GM20431 (cell line): ENCODE measurements at regions not wholly inside any gene's neighbourhood (a gene's known extent, or its start where the extent isn't known, plus 50 kb on each side); places are given as distances from the start of the nearest gene placed in this dataset.
"Not testable (repeated sequence)": the region's sequence is repeated elsewhere in the genome, so short reads cannot be mapped to it uniquely, and the experiment has no call there.

Experiments
- in situ Hi-C: fragments of 300-500 bp; cut with MseI, MboI; formaldehyde crosslinking; loops from one replicate; pipeline ENCODE4 v1.15.0; 2020; ENCODE audit warnings: low sequenced_read_pairs; ENCODE audit not compliant: unreplicated experiment

DNA sequence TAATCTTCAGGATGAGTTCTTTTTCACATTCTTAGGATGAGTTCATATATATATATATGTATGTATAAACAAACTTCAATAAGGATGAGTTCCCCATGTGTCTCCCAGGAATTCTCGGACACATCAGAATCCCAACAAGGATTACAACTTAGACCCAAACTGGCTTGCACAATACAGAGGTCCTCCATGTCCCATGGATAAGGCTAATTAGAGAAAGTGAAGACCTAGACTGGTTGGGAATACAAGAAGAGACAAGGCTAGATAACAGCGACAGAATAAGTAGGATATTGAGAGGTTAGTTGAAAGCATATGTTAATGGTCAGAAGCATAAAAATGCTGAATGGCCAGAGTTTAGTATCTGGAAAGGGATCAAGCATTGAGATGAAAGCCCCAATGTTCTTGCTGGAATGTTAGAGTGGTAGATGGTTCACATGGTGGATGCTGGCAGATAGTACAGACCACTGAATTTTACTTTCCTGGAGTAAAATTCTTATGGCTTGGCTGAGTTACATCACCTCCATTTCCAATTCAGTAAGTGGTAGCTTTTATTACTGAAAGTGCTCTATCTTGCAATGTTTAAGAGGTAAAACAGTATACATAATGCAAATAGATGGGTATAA is 154.9 kb upstream of the EPHA4 start:
- in situ Hi-C loops = no loop called here

DNA sequence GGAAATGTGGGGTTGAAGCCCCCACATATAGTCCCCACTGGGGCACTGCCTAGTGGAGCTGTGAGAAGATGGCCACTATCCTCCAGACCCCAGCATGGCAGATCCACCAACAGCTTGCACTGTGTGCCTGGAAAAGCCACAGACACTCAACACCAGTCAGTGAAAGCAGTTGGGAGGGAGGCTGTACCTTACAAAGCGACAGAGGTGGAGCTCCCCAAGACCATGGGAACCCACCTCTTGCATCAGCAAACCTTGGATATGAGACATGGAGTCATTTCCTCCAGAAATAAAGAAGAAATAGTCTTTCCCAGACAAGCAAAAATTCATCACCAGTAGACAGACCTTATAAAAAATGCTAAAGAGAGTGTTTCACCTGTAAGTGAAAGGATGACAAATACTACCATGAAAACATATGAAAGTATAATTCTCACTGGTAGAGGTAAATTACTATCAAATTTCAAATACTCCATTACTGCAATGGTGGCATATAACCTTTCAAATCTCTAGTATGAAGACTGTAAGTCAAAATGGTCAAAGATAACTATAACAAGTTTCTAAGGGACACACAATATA is 152.6 kb upstream of the EPHA4 start:
- in situ Hi-C loops = no loop called here

DNA sequence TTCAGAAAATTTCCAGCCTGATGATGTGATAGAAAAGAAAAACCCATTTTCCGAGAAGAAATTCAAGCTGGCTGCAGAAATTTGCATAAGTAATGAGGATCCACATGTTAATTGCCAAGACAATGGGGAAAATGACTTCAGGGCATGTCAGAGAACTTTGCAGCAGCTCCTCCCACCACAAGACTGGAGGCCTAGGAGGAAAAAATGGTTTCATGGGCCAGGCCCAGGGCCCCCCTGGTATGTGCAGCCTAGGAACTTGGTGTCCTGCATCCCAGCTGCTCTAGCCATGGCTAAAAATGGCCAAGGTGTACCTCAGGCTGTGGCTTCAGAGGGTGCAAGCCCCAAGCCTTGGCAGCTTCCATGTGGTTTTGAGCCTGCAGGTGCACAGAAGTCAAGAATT is 152.0 kb upstream of the EPHA4 start:
- in situ Hi-C loops = not testable (repeated sequence)

DNA sequence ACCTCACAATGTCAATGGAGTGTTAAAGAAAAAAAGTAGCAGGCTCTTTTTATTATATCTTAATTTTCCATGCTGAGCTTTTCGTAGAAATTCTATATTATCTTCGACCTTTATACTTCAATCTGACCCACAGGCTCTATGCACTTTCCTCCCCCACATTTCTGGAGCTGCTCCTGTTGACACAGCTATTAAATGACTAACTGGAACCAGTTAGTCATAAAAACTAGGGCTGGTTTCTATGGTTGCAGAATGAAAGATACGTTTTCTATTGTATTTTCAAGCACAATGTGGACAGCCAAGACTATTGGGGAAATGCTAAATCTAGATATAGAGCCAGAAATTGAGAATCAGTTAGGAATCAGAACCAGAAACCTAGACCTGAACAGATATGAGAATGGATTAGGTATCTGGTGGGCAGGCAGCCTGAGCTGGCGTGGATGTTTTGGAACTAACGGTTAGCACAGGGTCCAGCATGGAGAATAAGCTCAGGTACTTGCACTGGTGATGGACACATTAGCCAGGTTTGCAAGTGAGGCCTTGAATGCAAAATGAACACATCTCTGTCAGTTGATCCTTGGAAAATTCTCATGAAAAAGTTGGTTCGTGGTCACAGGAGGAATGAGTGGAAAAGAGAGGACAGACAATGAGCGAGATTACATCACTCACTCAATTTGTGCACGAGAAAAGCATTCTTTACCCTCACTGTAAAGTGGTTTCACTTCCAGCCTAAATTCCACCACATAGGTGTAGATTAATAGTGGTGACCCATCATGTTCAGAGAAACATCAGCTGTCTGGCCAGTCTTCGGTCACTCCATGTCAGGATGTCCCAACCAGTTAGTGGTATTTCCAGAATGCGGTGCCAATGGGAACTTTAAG is 144.6 kb upstream of the EPHA4 start:
- in situ Hi-C loops = no loop called here

DNA sequence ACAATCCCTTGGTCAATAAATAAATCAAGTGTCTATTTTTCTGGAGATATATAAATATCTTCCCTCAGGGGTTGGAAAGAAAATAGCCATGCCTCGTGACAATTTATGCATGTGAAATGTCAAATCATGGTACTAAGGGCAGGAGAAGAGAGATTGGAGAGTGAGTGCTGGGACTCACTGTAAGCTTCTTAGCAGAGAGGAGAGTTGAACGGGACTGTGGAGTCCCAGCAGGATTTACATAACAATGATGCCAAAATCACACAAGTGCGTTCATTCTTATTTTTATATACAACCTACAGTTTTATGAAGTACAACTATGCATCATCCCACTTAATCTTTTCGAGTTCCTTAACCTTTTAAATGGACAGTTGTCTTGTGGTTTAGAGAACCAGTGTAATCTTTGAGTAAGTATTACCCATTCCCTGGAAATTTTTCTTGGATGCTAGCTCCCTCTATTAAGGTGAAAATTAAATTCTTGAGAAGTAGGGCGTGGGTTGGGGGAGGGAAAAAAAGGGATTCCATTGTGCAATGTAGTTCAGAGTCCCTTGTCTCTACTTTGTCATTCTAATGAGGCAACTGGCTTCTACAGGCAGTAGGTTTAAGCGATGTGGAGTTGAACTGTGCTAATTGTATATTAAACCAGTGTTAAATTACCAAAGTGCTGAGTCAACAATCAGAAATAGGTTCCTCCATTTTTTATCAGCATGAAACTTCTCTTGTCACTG is 143.6 kb upstream of the EPHA4 start:
- in situ Hi-C loops = no loop called here

DNA sequence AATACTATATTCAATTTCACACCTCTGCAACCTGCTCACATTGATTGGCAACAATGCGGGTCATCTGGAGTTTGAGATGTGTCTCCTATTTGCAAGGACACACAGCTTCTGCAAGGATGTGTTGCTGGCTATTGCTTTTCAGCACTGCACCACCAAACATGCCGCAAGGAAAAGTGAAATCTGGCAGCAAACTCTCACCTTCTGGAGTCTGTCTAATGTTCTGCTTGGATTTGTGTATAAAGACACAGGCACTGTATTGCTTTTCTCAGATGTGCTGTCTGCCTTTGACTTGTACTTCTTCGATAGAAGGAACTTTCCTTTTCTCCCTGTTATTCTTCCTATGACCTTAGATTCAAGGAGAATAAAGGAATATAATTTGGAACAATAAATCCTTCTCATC is 138.6 kb upstream of the EPHA4 start:
- in situ Hi-C loops = no loop called here

DNA sequence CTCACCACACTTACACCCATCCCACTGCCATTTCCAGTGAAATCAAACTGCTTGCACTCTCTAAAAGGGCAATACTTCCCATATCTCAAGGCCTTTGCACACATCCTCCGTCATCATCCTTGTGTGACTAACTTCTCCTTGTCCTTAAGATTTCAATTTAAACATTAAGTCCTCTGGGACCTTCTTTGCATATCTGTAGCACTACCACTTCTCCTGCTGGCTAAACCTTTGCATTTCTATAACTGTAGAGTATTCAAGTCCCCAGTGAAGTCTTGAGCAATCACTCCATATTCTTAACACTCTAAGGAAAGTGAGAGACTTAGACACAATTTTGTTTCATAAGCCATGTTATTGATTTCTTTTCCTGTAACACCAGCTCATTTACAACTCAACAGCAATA is 136.8 kb upstream of the EPHA4 start:
- in situ Hi-C loops = no loop called here

DNA sequence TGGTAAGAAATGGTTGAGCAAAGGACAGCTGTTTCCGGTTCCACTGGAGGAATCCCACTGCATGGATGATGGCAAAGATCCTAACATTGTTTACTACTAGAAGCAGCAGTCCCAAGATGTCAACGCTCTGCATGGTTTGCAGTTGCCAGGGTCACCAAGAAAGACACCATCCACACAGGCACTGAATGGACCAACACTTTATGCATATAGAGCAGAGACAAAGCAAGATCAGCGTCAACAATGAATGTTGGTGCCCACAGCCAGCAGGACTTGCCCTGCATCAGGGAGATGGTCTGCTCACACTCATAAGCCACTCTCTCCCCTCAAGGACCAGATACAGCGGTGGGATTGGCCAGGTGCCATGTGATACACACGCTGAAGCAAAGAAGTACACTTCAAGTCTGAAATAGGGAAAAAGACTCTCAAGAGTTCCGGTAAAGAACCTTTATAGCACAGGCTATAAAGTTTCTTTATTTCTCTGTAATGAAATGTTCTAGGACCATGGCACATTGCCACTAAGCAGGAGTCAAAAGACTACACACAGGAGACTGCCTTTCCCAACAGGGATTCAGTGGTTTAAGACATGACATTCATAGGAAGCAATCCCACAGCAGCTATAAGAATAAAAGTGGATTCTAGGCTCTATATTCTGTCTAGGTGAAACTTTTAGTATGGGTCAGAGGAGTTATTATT is 133.2 kb upstream of the EPHA4 start:
- in situ Hi-C loops = no loop called here

DNA sequence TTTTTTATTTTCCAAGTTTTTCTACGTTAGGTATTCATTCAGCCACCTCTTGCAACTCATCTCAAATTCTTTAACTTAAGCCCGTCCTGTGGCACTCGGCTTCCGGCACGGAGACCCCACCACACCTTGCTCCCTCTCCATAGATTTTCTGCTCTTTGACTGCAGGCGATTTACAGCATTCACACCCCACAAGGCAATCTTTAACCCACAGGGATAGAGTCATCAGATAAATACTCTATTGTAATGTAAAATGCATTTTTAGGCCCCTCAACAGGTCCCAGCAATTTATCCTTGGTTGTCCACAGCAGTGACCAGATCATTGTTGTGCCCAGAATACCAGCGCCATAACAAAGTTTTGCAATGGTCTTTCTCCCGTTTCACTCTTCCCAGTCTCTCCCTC is 132.3 kb upstream of the EPHA4 start:
- in situ Hi-C loops = no loop called here

DNA sequence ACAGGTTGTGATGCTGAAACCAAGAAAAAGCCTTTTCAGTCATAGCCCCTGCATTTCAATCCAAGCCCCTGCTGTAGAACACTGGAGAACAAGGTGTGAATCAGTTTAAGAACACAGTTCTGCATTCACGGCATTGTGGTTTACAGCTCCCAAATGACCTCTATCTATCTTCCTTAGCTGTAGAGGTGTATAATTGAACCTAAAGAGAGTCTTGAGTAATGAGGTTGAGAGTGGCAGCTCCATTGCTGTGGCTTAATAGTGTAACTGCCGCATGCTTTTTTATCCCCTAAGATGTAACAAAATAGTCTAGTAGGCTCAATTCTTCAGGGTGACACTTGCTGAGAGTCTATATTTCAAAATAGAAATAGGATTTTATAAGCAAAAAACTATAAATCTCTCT is 121.3 kb upstream of the EPHA4 start:
- in situ Hi-C loops = no loop called here

DNA sequence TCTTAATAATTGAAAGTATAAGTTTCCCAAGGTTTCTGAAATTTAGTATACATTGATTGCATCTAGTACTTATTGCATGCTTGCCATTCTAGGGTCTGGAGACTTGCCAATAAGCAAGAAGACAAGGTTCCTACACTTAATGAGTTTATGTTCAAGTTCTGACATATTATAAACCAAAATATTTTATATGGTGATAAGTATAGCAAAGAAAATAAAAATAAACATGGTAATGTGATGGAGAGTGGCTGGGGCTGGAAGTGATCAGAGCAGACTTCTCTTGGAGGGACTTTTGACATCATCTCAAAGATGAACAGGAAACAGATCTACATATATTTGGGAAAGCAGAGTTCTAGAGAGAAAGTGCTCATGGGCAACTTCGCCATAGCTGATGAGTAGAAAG is 119.5 kb upstream of the EPHA4 start:
- in situ Hi-C loops = no loop called here

DNA sequence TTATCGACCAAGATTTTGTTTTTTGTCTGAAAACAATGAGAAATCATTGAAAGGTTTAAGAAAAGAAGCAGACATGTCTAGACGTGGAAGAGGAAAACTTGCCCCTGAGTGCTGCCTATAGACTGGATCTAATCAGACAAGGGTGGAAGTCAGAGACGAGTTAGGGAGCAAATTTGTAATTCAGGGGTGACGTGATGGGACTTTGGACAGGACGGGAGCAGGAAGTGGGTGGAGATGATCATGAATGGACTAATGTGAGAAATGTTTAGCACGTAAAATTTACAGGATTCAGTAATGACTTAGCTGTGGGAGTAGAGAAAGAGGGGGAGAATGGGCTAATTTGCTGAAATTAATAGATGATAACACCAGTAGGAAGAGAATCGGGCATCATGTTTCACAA is 117.0 kb upstream of the EPHA4 start:
- in situ Hi-C loops = no loop called here

DNA sequence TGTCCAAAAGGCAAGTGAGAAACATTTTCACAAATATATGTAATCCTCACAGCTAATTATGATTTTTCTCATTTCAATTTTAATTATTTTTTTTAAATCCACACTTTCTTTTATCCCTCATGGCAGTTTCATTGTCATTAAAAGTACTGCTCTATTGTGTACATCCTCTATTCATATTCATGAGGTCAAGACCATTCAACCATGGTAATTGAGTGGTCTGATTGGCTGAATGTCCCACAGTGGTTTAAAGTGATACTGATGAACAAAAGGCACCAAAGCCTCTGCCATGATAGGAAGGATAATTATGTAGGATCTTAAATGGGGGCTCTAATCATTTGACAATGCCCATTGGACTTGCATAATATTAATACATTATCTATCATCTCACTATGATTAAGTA is 108.4 kb upstream of the EPHA4 start:
- in situ Hi-C loops = no loop called here

DNA sequence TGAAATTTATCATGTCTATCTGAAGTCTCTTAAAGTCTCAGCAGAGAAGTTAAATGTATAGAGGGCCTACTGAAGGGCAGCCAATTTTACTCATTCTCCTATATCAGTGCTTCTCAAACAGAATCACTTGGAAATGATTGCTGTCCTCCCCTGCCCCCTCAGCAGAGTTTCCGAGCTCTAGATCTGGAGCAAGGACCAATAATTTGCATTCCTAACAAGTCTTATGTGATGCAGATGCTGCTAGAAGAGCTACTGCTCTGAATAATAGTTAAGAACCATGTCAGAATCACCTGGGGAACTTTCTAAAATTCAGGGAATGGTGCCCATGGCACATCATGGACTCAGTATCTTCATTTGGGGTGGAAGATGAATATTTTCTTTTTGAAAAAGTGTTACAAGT is 105.6 kb upstream of the EPHA4 start:
- in situ Hi-C loops = no loop called here

DNA sequence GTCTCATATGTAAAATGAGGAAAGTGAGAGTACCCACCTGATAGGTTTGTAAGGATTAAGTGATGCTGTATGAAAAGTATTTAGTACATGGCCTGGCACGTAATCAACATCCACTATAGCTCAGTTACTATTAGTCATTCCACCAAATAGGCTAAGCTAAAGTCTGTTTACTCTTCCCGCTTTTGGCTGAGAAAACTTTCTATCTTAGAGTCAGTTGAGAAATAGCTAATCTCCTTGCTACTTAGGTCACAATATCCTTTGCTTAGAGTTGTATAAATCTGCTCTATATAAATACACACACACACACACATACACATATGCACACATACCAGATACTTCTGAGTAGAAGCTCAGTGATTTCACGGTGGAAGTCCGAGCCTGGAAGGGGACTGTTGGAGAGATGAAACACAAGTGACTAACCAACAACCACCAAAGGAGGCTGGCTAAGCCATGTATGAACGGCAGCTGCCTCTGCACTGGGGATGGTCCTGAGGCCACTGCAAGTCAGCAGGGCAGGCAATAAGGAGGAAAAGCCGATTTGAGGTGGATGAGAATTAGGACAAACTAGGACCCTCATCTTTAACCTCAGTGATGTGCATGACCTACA is 104.6 kb upstream of the EPHA4 start:
- in situ Hi-C loops = no loop called here

DNA sequence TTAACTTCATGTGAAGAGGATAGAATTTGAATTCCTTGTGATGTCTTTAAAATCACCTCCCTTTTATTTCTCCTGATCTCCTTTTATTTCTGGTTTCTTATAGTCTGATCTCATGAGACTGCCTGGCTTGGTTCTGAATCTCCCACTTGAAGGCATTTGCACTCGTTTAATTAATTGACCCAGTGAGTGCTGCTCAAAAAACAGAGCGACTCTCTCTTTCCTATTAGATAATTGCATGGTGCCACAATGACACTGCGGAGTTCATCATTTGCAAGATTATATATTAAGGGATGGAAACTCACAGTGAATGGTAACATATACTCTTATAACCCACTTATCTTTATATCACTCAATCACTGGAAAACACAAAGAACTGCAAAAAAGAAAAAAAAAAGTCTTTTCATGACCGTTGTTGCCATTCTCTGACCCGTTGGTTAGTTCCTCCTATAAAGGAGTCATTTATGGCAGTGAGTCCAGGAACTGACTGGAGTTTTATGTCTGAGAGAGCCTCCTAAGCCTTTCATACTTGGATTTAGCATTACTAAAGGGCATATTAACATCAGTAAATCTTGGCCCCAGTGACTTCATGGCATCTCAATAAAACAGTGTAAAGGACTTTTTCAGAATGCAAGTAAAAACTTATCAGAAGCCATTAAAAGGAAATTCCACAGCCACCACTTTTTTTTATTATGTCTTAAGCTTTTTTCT is 103.3 kb upstream of the EPHA4 start:
- in situ Hi-C loops = no loop called here

DNA sequence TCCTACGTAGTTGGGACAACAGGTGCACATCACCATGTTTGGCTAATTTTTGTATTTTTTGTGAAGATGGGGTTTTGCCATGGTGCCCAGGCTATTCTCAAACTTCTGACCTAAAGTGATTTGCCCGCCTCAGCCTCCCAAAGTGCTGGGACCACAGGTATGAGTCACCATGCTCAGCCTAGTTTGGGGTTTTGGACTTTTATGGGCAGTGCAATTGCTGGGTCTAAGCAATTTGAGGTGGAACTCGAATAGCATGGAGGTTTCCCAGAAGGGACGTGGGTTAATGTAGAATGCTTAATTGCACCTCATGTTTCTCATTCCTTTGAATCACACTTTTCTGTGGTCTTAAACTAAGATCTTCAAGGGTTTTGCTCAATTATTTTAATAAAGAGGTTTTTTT is 102.3 kb upstream of the EPHA4 start:
- in situ Hi-C loops = no loop called here

DNA sequence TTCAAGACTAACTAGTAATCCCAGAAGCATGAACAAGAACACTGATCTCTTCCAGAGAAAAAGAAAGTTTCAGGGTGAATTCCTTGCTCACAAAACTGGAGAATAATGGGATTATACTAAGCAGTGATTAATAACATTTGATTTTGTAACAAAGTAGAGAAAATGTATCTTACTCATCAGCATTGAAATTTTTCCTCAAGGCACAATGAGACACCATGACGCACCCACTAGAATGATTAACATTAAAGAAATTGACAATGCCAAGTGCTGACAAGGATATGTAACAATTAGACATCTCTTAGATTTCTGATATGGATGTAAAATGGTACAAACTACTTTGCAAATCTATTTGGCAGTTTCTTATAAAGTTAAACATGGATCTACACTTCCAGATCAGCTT is 101.1 kb upstream of the EPHA4 start:
- in situ Hi-C loops = no loop called here

DNA sequence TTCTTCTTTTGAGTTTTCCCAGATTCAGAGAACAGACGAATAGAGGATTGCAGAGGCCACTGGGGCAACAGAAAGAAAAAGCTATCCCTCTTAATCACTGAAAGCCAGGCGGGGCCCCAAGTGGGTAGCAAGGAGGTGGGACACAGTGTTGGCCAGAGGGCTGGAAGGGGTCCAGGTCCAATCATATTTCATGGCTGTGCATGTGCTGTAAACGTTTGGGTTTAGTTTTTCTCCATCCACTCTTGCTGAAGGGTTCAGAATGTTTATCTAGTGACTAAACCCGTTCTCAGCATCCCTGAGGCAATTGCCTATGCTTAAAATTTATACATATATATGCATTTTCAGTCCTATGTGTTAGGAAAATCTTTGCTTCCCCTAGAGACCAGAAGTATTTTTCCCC is 99.4 kb upstream of the EPHA4 start:
- in situ Hi-C loops = no loop called here
